Kidney (tissue), 13 donors: ENCODE measurements at regions not wholly inside any gene's neighbourhood (a gene's known extent, or its start where the extent isn't known, plus 50 kb on each side); places are given as distances from the start of the nearest gene placed in this dataset.

Source experiments
- DNase-seq, 5 donors: peaks; one replicate each; pipeline ENCODE4 v3.0.0-alpha.2; 2013 to 2020
- FAIRE-seq: peaks from 2 replicates; lab custom pipeline; 2012; peaks lifted over from hg19 to GRCh38; lab: Jason Lieb, UNC
- H3K27ac ChIP-seq, 2 donors: one replicate each; pipeline ENCODE4 v1.7.0; 2013; ENCODE audit warnings: low read depth in 2 of 2, low read length in 2 of 2, inconsistent platforms in 1 of 2
- H3K27me3 ChIP-seq: one replicate; pipeline ENCODE4 v1.7.1; 2013; ENCODE audit warnings: low read length, inconsistent platforms; ENCODE audit not compliant: control insufficient read depth, insufficient read depth
- H3K36me3 ChIP-seq, 3 donors: one replicate each; pipeline versions ENCODE4 v1.7.0 to v1.7.1; 2013; ENCODE audit warnings: low read length in 3 of 3, control low read depth in 1 of 3, inconsistent platforms in 1 of 3; ENCODE audit not compliant: insufficient read depth in 3 of 3, control insufficient read depth in 2 of 3
- H3K4me1 ChIP-seq, 3 donors: one replicate each; pipeline versions ENCODE4 v1.7.0 to v1.7.1; 2013; ENCODE audit warnings: low read length in 3 of 3, inconsistent platforms in 1 of 3, low read depth in 1 of 3; ENCODE audit not compliant: control insufficient read depth in 2 of 3, insufficient read depth in 2 of 3
- H3K4me3 ChIP-seq, 3 donors: one replicate each; pipeline versions ENCODE4 v1.7.0 to v1.8.1; 2013; ENCODE audit warnings: low read length in 3 of 3, control low read depth in 1 of 3, inconsistent platforms in 1 of 3
- H3K9ac ChIP-seq, 3 donors: one replicate each; pipeline versions ENCODE4 v1.7.0 to v1.7.1; 2013; ENCODE audit warnings: low read length in 3 of 3, control low read depth in 1 of 3, inconsistent platforms in 1 of 3
- H3K9me3 ChIP-seq, 3 donors: one replicate each; pipeline versions ENCODE4 v1.7.0 to v1.7.1; 2013; ENCODE audit warnings: low read length in 3 of 3, control low read depth in 1 of 3, inconsistent platforms in 1 of 3; ENCODE audit not compliant: control insufficient read depth in 2 of 3, insufficient read depth in 1 of 3
- intact Hi-C: fragments of 100-400 bp; cut with DNase I; formaldehyde crosslinking; loops from one replicate; pipeline ENCODE4 v1.11.1; 2022
- TF ChIP-seq, protein P1 (sequence below): IDR thresholded peaks from 3 replicates; pipeline ENCODE4 v1.5.1; 2012; ENCODE audit warnings: mild to moderate bottlenecking, moderate library complexity, borderline replicate concordance; ENCODE audit not compliant: insufficient read depth; ENCODE audit errors: extremely low read depth
- donor health status: control.
- donor health status: control.
- donor health status: control.
- donor health status: control.
- donor health status: control.
- donor health status: DM: yes; HTN: yes; CAD: no.
- donor health status: Normal renal cell carcinoma (clear cell type).

DNA sequence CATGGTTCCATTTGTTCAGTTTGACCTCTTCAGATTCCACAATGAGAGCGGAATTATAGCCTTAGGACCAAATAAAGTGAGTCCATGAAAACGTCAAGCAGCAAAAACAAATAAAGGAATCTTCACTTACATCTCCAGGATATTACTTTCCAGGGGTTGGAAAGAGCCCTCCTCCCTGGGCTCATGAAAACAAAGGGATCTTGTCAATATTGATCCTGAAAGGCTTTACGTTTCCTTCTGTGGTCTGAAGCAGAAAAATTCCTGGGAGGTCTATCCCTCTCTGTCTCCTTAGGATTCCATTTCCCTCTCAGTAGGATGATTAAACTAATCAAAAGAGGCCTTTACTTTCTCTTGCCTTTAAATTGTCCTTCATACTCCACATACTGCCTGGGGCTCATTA, 293.5 kb downstream of the GPAM start:
- TF ChIP-seq, protein P1, sequence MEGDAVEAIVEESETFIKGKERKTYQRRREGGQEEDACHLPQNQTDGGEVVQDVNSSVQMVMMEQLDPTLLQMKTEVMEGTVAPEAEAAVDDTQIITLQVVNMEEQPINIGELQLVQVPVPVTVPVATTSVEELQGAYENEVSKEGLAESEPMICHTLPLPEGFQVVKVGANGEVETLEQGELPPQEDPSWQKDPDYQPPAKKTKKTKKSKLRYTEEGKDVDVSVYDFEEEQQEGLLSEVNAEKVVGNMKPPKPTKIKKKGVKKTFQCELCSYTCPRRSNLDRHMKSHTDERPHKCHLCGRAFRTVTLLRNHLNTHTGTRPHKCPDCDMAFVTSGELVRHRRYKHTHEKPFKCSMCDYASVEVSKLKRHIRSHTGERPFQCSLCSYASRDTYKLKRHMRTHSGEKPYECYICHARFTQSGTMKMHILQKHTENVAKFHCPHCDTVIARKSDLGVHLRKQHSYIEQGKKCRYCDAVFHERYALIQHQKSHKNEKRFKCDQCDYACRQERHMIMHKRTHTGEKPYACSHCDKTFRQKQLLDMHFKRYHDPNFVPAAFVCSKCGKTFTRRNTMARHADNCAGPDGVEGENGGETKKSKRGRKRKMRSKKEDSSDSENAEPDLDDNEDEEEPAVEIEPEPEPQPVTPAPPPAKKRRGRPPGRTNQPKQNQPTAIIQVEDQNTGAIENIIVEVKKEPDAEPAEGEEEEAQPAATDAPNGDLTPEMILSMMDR, result no peak
- no peak for DNase-seq
- Histone ChIP-seq H3K9me3 (peaks cover 0 to 3% (median 0%) of the 10 kb centered on the region in 3 donors), H3K9ac (no peak overlapping the region), H3K27ac (no peak overlapping the region), H3K27me3 (no peaks in the 10 kb centered on the region), H3K36me3 (no peaks in the 10 kb centered on the region), H3K4me3 (no peak overlapping the region), H3K4me1 (no peaks in the 10 kb centered on the region)
- no peak for FAIRE-seq
- intact Hi-C loops, result no loop called here

DNA sequence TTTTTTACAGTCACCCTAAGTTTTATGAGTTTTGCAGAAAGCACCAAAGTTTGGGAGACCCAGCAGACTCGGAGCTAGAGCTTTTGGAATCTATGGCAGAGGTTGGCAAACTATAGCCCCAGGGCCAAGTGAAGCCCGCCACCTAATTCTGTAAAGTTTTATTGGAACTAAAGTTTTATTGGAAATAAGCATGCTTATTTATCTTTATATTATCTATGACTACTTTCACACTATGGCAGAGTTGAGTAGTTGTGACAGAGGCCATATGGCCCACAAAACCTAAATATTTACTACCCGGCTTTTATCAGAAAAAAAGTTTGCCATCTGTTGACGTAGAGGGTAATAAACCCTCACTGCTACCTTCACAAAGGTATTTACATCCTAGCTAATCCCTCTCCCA, 267.6 kb downstream of the GPAM start:
- no peaks in the 10 kb centered on the region for H3K27me3 ChIP-seq
- H3K4me1 ChIP-seq, result no peaks in the 10 kb centered on the region
- FAIRE-seq (no peak), DNase-seq (no peak)
- no peak overlapping the region for H3K27ac ChIP-seq
- intact Hi-C loops, result no loop called here
- no peaks in the 10 kb centered on the region for H3K9me3 ChIP-seq
- H3K4me3 ChIP-seq, result no peak overlapping the region
- H3K9ac ChIP-seq, result no peak overlapping the region
- TF ChIP-seq, protein P1, result no peak
- no peaks in the 10 kb centered on the region for H3K36me3 ChIP-seq

DNA sequence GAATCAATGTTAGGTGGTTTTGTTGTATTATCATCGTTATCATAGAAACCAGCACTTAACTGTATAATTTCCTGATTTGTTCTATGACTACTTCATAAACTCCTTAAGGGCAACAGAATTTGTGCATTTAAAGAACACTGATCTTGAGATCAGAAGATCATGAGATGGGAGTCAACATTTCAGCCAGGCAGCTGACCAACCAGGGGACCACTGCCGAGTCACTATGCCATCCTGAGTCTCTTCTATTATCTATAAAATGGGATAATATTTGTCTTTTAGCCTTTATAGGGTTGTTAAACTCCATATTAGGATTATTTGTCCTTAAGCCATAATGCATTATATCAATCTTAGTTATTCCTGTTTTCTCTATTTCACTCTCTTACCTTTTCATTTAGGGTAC, 261.7 kb downstream of the GPAM start:
- TF ChIP-seq, protein P1, result no peak
- Histone ChIP-seq H3K27ac (no peak overlapping the region), H3K4me3 (no peak overlapping the region), H3K9me3 (no peaks in the 10 kb centered on the region), H3K9ac (no peak overlapping the region), H3K4me1 (no peaks in the 10 kb centered on the region), H3K27me3 (no peaks in the 10 kb centered on the region), H3K36me3 (no peaks in the 10 kb centered on the region)
- FAIRE-seq, result no peak
- no peak for DNase-seq
- intact Hi-C loops, result no loop called here

DNA sequence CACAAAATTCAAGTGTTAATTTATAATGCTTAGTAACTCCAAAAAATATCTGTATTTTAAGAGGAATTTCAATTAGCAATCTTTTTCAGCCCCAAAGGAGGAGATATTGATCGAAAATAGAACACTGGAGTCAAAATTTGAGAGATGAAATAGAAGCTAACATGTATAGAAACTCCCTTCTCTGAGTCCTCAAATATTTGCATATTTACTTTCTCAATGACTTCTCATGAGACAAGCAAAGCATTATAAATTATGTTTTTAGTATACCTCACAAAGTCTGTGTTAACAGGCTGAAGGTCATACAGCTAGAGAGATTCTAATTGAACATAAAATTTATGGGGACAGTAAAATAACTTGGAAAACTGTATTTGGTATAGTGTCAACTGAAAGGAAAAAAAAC, 260.5 kb downstream of the GPAM start:
- no peaks in the 10 kb centered on the region for H3K27me3 ChIP-seq
- no peaks in the 10 kb centered on the region for H3K9me3 ChIP-seq
- DNase-seq, result no peak
- intact Hi-C loops, result no loop called here
- FAIRE-seq, result no peak
- H3K9ac ChIP-seq, result no peak overlapping the region
- H3K36me3 ChIP-seq, result no peaks in the 10 kb centered on the region
- H3K4me1 ChIP-seq, result no peaks in the 10 kb centered on the region
- TF ChIP-seq, protein P1, result no peak
- no peak overlapping the region for H3K4me3 ChIP-seq
- no peak overlapping the region for H3K27ac ChIP-seq
